NB4 (cell line): ENCODE measurements at regions not wholly inside any gene's neighbourhood (a gene's known extent, or its start where the extent isn't known, plus 50 kb on each side); places are given as distances from the start of the nearest gene placed in this dataset.

Experiments used
- CTCF ChIP-seq: IDR thresholded peaks from one replicate; pipeline ENCODE4 v1.5.1; 2012; ENCODE audit warnings: low read depth, low read length
- MAX ChIP-seq: IDR thresholded peaks from 2 replicates; pipeline ENCODE4 v1.6.1; 2011; ENCODE audit warnings: low read depth, low read length

DNA sequence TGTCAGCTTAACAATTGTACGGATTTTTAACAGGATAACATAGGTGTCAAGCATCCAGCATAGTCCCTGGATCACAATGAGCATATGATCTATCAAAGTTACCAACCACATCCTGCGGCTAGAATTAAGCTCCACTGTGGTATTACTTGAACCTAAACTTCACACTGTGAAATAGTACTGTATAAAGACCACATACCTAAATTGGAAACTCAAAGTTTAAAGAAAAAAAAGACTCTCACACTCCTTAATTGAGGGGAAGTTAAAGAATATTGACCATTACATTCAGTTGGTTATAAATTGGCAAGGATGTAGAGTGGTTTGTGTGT is 133.0 kb upstream of the PZP start:
- no peak for TF ChIP-seq CTCF
- TF ChIP-seq MAX, result no peak
